ENCODE measurements at regions not wholly inside any gene's neighbourhood (a gene's known extent, or its start where the extent isn't known, plus 50 kb on each side); places are given as distances from the start of the nearest gene placed in this dataset.

GRCh38 chr2:228866781-228867180 lies 404.3 kb downstream of the PID1 start:
- no peak for DNase-seq (ENCODE audit: extremely low read depth in 1 of 11, low read depth in 9 of 11, low spot score in 4 of 11)

GRCh38 chr2:228866044-228866443 lies 405.0 kb downstream of the PID1 start:
- DNase-seq (ENCODE audit: extremely low read depth in 1 of 11, low read depth in 9 of 11, low spot score in 4 of 11) = no peak

- DNase-seq (ENCODE audit: extremely low read depth in 1 of 11, low read depth in 9 of 11, low spot score in 4 of 11) = no peak
Measured at GRCh38 chr2:228864131-228864530, 407.0 kb downstream of the PID1 start.

- no peak for DNase-seq (ENCODE audit: extremely low read depth in 1 of 11, low read depth in 9 of 11, low spot score in 4 of 11)
Measured at GRCh38 chr2:228860601-228861285, 410.3 kb downstream of the PID1 start.

DNA sequence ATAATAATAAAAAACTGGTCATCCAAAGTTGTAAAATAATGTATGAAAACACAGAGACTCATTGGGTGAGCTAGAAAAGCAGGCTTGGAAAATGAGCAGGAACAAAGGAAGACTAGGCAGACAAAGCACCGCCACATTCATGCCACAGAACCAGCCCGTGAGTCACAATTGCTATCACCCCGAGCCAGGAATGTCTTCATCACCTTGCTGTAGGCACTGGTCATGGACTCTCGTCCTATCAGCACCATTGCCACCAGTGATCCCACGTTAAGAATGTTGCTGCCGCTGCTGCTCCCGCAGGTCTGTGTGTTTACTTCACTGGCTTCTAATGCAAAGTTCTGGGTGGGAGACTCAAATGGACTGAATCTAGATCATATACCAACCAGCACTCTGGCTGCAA lies 417.9 kb downstream of the PID1 start:
- no peak for DNase-seq (ENCODE audit: extremely low read depth in 1 of 11, low read depth in 9 of 11, low spot score in 4 of 11)

DNA sequence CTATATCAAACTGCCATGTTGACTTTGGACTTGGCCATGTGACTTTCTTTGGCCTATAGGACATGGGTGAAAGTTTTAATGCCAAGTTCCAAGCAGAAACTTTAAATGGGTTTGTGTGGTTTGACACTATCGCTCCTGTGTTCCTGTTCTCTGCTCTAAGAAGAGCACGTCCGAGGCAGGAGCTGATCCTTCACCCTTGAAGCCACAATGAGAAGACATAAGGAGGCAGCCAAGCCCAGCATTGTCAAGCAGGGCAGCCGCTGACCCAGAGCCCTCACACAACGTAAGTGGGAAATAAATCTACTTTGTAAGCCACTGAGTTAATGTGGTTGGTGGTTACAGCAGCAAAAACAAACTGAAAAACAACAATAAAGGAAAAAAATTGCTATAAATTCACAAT lies 422.4 kb downstream of the PID1 start:
- DNase-seq (ENCODE audit: extremely low read depth in 1 of 11, low read depth in 9 of 11, low spot score in 4 of 11) = no peak

GRCh38 chr2:228847684-228848083 lies 423.4 kb downstream of the PID1 start:
- no peak for DNase-seq (ENCODE audit: extremely low read depth in 1 of 11, low read depth in 9 of 11, low spot score in 4 of 11)

GRCh38 chr2:228846161-228846560 lies 424.9 kb downstream of the PID1 start:
- DNase-seq (ENCODE audit: extremely low read depth in 1 of 11, low read depth in 9 of 11, low spot score in 4 of 11) = no peak

DNA sequence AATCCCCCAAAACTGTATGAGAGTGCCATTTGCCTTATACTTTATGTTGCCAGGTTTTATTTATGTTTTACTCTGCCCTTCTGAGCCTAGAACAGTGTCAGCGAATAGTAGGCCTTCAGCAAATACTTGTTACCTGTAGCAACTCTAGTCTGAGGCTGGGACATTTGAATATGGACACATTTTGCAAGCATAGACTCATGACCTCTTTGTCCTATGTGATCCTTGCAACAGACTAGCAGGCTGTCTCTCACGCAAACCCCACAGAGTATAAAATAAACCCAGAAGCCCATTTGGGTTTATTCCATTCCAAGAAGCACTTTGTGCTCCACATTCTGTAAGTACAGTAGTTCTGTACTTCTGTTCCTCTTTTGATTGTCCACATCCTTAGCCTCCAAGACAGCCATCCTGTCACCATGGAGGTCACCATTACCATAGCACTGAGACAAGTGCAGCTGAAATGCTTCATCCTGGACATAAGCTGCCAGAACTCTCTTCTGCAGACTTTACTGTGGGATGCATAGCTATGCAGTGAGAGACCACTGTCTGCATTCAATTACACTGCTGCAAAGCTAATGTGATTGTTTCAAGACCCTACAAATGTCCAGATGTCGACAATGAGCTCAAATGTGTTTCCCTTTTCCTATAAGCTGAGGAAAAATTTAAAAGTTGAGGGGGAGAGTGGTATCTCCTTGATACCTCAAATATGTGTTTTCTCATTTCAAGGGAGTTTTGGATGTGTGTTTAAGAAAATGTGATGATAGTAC lies 425.7 kb downstream of the PID1 start:
- DNase-seq (ENCODE audit: extremely low read depth in 1 of 11, low read depth in 9 of 11, low spot score in 4 of 11) = peak in 6 of 11 donors; percentile 2 to 18 (median 8)

GRCh38 chr2:228841877-228842276 lies 429.2 kb downstream of the PID1 start:
- DNase-seq (ENCODE audit: extremely low read depth in 1 of 11, low read depth in 9 of 11, low spot score in 4 of 11) = no peak

GRCh38 chr2:228841475-228841874 lies 429.6 kb downstream of the PID1 start:
- no peak for DNase-seq (ENCODE audit: extremely low read depth in 1 of 11, low read depth in 9 of 11, low spot score in 4 of 11)

GRCh38 chr2:228840743-228841114 lies 430.4 kb downstream of the PID1 start:
- no peak for DNase-seq (ENCODE audit: extremely low read depth in 1 of 11, low read depth in 9 of 11, low spot score in 4 of 11)

GRCh38 chr2:228840113-228840742 lies 430.9 kb downstream of the PID1 start:
- DNase-seq (ENCODE audit: extremely low read depth in 1 of 11, low read depth in 9 of 11, low spot score in 4 of 11) = no peak

DNA sequence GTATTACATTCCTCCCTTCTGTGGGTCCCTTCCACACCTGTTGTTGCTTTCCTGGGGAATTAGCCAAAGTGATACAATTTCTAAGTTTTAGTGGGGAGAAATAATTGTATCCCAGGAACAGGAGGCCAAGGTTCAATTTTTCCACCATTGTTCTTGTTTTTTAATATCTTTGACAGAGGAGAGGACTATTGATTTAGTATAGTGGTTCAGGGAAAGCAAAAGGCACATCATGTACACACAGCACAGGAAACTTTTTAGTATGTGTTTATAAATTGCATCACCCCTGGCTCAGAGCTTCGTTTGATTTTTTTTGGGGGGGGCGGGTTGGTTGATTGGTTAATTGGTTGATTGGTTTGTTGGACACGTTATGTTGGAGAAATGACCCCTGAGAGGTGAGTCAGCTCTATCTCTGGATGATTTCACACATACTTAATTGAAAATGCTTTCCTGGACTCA lies 431.6 kb downstream of the PID1 start:
- no peak for DNase-seq (ENCODE audit: extremely low read depth in 1 of 11, low read depth in 9 of 11, low spot score in 4 of 11)

DNA sequence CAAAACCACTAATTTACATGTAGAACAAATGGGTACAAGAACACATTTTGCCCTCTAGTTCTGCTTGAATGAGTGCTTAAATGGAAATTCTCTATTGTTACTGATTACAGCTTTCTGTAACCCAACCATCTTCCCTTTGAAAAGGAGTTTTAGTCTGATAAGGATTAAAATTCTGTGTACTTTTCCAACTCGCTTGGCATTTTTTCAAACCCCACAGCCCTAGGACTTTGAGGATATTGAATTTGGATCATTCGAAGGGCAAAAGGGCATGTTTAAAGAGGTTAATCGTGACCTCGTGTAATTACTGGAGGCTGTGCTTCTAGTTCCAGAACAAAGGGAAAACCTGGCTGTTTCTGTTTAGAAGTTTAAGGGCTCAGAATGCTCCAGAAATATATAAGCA lies 432.3 kb downstream of the PID1 start:
- DNase-seq (ENCODE audit: extremely low read depth in 1 of 11, low read depth in 9 of 11, low spot score in 4 of 11) = no peak

GRCh38 chr2:228828397-228828796 lies 442.7 kb downstream of the PID1 start:
- no peak for DNase-seq (ENCODE audit: extremely low read depth in 1 of 11, low read depth in 9 of 11, low spot score in 4 of 11)

GRCh38 chr2:228827056-228827700 lies 443.9 kb downstream of the PID1 start:
- DNase-seq (ENCODE audit: extremely low read depth in 1 of 11, low read depth in 9 of 11, low spot score in 4 of 11) = no peak

GRCh38 chr2:228819701-228820100 lies 451.4 kb downstream of the PID1 start:
- no peak for DNase-seq (ENCODE audit: extremely low read depth in 1 of 11, low read depth in 9 of 11, low spot score in 4 of 11)

GRCh38 chr2:228802181-228803071 lies 468.7 kb downstream of the PID1 start:
- no peak for DNase-seq (ENCODE audit: extremely low read depth in 1 of 11, low read depth in 9 of 11, low spot score in 4 of 11)

All from renal cortex interstitium (tissue), 11 donors.